EL (cell line): ENCODE measurements at regions not wholly inside any gene's neighbourhood (a gene's known extent, or its start where the extent isn't known, plus 50 kb on each side); places are given as distances from the start of the nearest gene placed in this dataset.

Source experiments
- DNase-seq: peaks from one replicate; pipeline ENCODE4 v3.0.0-alpha.2; 2016

DNA sequence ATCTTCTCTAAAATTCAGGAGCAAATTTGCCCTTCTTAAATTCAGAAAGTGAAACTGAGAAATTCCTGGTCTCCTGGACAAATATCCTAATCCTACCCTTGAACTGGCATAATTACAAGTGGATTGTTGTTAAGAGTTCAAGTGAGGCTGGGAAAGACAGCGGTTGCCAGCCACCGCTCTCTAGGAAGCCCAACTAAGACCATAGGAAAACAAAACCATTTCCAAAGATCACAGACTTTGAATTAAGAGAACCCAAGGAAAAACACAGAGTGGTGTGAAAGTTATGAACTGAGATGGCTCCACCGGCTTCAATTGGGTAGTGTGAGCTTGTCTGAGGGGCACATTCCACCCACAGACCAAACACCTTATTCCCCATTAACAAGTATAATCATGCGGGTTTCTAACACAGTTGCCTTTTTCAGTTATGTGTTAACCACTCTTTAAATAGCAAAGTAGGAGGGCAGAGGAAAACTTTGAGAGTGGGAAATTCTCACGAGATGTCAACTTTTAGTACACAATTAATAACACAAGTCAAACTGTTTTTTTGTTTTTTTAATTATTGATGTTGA lies 1628.8 kb upstream of the SEL1L start:
- no peak for DNase-seq

GRCh38 chr14:83163016-83163415 lies 1629.4 kb upstream of the SEL1L start:
- no peak for DNase-seq

- peak; percentile 84 for DNase-seq
Observed at GRCh38 chr14:83164016-83164415, 1630.4 kb upstream of the SEL1L start.

- peak; percentile 13 for DNase-seq
Observed at GRCh38 chr14:83164591-83164990, 1630.9 kb upstream of the SEL1L start.

- no peak for DNase-seq
Observed at GRCh38 chr14:83170165-83170564, 1636.5 kb upstream of the SEL1L start.

DNA sequence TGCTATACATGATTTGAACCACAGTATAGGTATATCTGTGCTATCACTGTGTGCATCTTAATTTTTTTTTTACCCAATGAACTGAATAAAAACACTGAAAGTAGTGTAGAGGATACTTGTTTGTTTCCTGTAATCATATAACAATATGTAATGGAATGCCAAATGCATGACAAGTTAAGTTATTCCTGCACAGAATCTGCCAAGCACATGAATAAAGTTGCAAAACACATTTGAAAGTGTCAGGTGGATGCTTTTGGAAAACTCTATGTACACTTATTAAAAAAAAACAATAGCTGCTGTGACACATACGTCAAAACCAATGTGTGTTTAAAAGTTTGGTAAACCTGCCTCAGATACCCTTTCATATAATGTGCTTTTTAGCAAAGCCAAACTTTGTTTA lies 1638.1 kb upstream of the SEL1L start:
- no peak for DNase-seq

GRCh38 chr14:83172363-83172762 lies 1638.7 kb upstream of the SEL1L start:
- DNase-seq = peak; percentile 71

GRCh38 chr14:83173687-83174086 lies 1640.0 kb upstream of the SEL1L start:
- no peak for DNase-seq

GRCh38 chr14:83184531-83184930 lies 1650.9 kb upstream of the SEL1L start:
- DNase-seq = no peak

DNA sequence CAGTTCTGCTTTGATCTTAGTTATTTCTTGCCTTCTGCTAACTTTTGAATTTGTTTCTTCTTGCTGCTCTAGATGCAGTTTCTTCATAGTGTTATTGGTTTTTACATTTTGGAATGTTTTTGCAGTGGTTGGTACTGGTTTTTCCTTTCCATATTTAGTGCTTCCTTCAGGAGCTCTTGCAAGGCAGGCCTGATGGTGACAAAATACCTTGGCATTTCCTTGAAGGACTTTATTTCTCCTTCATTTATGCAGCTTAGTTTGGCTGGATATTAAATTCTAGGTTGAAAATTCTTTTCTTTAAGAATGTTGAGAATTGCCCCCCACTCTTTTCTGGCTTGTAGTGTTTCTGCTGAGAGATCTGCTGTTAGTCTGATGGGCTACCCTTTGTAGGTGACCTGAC lies 1654.7 kb upstream of the SEL1L start:
- peak; percentile 8 for DNase-seq

GRCh38 chr14:83196236-83196635 lies 1662.6 kb upstream of the SEL1L start:
- DNase-seq = no peak

- DNase-seq = no peak
Observed at GRCh38 chr14:83197271-83197670, 1663.6 kb upstream of the SEL1L start.

DNA sequence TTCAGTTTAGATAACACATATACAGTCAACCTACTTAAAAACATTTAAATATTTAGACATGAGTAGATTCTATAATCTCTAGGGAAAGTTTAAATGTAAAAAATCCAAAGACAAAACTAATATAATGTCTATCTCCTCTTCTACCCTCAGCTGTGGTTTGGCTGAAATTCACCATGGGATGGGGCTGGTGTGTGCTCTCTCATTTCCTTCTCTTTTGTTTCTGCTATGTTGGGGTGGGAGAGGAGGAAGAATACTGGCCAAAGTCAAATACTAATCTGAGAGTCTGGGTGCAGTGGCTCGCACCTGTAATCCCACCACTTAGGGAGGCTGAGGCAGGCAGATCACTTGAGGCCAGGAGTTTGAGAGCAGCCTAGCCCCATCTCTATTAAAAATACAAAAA lies 1673.9 kb upstream of the SEL1L start:
- DNase-seq = no peak

- DNase-seq = no peak
Observed at GRCh38 chr14:83208341-83208740, 1674.7 kb upstream of the SEL1L start.

- DNase-seq = peak; percentile 60
Observed at GRCh38 chr14:83217492-83217891, 1683.8 kb upstream of the SEL1L start.

DNA sequence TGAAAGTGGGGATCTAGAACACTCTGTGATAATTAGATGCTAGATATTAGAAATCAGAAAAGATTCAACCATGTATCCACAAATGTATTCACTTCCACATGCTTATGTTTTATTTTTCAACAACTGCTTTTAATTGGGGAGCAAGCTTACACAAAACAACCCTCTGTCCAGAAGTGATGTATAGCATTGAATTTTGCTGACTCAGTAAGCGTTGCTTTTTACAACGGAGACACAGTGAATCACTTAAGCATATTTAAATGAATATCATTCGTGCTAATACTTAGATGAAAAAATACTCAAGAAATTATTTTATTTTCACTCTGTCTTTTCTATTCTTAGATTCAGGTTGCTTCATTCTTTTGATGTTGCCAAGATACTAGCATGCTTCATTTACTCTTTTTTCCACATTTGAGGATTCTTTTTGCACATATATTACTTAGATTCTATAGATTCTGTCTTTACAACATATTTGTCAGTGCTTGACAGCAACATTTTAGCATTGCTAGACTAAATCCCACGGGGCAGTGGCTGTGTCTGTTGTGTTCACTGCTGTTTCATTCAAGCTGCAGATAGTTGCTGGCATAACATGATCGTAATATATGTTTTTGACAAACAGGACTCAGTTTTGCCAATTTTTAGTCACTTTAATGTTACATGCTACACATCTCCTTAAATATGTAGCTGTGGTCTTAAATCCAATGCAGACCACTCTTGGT lies 1714.4 kb upstream of the SEL1L start:
- DNase-seq = no peak

DNA sequence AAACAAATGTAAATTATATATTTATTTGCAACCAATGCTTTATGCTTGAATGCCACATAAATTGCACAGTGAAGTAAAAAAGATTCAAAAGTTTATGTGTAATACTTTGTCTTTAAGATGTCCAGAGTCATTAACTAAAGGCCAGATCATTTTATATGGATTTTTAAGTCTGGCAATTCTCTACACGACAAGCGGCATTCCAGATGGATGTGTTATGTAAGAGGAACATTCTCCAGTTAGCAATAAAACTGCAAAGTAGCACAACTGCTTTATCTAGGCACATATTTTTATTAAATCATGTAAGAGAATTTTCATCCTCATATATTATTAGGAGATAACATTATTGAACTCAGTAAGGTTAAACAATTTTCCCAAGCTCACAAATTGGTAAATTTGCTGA lies 1717.7 kb upstream of the SEL1L start:
- DNase-seq = no peak

DNA sequence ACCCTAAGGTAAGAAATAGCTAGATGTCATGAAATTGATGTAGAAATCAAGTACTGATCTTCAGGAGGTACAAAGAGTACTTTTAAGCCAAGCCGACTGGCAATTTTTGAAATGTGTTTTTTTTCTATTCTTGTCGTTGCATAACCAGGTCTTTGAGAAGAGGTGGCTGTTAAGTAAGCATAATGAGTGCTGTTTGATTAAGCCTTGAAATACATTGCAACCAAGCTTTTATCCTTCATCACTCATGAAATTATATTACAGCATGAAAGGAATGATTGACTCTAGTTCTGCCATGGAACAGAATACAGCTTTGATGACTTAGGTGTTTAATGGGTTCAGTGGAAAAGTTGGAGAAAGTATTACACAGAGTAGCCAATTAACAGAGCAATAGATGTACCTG lies 1720.2 kb upstream of the SEL1L start:
- no peak for DNase-seq

DNA sequence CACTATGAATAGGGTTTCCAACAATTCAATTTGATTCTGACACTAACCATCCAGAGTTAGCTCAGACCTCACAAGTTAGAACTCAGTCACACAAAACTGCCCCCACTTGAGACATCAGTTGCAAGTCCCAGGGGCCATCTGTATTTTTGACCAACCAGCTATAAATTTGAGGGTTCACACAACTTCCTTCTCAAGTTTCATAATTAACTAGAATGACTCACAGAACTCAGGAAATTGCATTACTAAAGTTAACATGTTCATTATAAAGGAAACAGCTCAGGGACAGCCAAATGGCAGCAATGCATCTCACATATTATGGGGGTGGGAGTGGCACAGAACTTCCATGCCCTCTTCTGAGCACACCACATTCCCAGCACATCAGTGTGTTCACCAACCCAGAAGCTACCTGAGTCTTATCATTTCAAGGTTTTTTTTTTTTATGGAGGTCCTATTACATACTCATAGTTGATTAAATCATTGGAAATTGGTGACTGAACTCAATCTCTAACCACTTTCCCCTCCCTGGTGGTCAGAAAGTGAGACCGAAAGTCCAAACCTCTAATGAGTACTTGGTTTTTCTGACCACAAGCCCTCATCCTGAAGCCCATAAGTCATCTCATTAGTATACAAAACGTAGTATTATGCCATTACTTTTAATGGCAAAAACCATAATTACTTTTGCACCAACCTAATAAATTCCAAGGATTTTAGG lies 1721.5 kb upstream of the SEL1L start:
- peak; percentile 1 for DNase-seq

- no peak for DNase-seq
Observed at GRCh38 chr14:83255727-83256090, 1722.1 kb upstream of the SEL1L start.

DNA sequence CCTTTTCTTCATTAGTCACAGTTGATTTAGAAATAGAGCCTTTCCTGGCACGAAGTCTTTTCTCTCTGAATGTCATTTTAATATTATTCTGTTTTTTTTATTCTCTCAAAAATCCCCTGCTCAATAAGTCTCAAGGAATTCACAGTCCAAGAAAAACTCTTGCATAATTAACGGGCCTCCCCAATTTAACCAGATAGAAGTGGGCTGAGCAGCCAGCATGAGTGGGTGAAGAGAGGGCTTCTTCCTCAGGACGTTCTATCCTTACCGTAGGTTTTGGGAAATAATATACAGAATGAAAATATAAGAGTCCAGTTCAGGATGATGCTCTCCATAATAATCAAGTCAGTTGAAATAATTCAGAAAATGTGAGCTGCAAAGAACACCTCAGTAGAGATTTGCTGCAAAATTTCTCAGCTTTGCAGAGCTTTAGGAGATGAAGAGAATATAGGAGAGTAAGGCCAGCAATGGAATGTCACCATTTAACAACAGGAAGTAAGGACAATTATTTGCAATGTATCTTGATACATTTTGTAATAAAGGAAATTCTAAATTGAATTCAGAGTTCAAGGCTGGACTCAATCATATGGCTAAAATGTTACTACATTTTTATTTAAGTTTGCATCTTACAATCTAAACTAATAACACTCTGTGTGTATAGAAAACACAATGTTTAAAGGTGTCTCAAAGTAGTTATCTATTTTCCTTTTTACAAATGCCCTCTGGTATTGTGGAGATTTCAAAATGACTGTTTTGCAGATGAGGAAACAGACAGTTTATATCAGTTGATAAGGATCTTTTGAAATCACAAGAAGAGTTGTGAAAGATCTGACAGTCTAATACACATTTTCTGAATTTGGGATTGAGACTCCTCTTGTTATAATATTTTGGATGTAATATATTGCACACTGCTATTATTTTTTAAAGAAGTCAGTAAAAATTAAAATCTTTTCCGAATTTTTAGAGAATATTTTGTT lies 1724.1 kb upstream of the SEL1L start:
- DNase-seq = no peak

DNA sequence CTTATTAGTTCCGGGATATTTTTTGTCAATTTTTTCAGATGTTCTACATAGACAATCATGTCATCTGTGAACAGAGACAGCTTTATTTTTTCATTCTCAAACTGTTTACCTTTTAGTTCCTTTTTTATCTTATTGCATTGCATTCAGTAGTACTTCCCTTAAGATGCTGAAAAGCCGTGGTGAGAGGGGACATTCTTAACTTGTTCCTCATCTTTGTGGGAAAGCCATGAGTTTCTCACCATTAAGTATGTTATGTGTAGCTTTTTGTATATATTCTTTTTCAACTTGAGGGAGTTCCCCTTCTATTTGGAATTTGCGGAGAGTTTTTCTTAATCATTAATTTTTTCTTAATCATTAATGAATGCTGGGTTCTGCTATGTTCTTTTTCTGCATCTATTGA lies 1727.1 kb upstream of the SEL1L start:
- DNase-seq = peak; percentile 2

DNA sequence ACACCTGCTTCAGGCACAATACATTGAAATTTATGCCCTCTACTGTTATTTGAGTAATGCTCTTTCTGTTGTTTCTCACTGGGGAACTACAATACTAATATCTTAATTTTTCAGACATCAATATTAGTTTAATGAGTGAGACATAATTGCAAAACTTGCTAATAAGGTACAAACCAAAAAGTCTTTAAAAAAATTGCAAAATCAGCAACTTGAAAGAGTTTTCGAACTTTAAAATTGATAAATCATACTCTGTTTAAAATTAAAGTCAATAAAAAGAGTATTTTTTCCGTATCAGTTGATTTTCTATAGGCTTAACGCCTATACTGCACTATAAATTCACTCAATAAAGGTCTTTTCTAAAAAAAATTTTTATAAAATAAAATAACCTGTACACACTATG lies 1735.9 kb upstream of the SEL1L start:
- no peak for DNase-seq
